GM21381 (cell line): ENCODE measurements at regions not wholly inside any gene's neighbourhood (a gene's known extent, or its start where the extent isn't known, plus 50 kb on each side); places are given as distances from the start of the nearest gene placed in this dataset.
"Not testable (repeated sequence)": the region's sequence is repeated elsewhere in the genome, so short reads cannot be mapped to it uniquely, and the experiment has no call there.

Source experiments
- ATAC-seq: cut with Tn5 transposase; IDR thresholded peaks from one replicate; pipeline ENCODE4 v1.9.1; 2021; ENCODE audit warnings: mild to moderate bottlenecking, moderate library complexity; ENCODE audit not compliant: unreplicated experiment

- no peak for ATAC-seq
Measured at GRCh38 chr12:46578190-46578982, 205.8 kb upstream of the SLC38A2 start.

- ATAC-seq: no peak
Measured at GRCh38 chr12:46577063-46577776, 204.6 kb upstream of the SLC38A2 start.

- no peak for ATAC-seq
Measured at GRCh38 chr12:46574847-46575246, 202.3 kb upstream of the SLC38A2 start.

DNA sequence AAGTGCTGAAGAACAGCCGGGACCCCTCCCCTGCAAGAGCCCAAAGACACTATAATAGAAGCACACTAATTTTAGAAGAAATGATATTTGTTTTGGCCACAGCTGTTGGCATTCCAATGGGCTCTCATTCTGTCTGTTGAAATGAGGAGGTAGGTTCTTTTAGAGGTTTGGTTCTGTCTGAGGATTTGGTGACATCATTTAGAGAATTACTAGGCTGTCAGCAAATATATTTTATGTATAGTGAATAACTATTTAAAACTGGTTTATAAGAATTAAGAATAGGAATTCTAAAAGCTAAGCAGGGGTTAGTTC is 200.7 kb upstream of the SLC38A2 start:
- ATAC-seq: no peak

GRCh38 chr12:46572644-46573346 is 200.2 kb upstream of the SLC38A2 start:
- ATAC-seq: no peak

DNA sequence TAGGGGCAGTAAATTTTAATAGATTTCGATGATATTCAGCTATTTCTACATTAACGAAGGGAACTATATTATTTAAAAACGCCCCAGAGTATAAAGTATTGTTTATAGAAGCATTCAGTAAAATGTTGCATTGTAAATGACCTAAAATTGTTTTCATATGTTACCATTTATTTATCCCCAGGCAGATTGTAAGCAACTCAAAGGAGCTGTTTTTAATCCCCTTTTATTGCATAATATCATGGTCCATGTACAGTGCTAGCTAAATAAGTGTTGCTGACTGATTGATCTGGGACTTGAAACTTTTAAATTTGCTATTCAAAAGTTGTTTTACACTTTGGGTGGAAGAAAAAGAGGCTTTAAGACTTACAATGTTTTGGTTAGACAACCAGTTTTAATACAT is 199.0 kb upstream of the SLC38A2 start:
- ATAC-seq: no peak

GRCh38 chr12:46569826-46570439 is 197.4 kb upstream of the SLC38A2 start:
- no peak for ATAC-seq

DNA sequence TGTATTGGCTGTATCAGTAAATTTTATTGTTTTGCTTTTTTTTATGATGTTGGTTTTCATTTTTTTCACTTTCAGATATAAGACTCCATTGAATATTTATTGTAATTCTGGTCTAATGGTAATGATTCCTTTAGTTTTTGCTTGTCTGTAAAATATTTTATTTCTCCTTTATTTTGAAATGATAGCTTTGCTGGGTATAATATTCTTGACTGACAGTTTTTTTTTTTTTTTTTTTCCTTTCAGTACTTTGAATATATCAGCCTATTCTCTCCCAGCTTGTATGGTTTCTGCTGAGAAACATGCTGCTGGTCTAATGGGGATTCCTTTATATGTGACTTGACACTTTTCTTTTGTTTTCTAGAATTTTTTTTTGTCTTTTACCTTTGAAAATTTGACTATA is 195.1 kb upstream of the SLC38A2 start:
- ATAC-seq: no peak

- ATAC-seq: no peak
Measured at GRCh38 chr12:46562625-46563225, 190.2 kb upstream of the SLC38A2 start.

GRCh38 chr12:46561769-46562624 is 189.4 kb upstream of the SLC38A2 start:
- ATAC-seq: not testable (repeated sequence)

- ATAC-seq: no peak
Measured at GRCh38 chr12:46560874-46561273, 188.3 kb upstream of the SLC38A2 start.

GRCh38 chr12:46560089-46560488 is 187.5 kb upstream of the SLC38A2 start:
- no peak for ATAC-seq

DNA sequence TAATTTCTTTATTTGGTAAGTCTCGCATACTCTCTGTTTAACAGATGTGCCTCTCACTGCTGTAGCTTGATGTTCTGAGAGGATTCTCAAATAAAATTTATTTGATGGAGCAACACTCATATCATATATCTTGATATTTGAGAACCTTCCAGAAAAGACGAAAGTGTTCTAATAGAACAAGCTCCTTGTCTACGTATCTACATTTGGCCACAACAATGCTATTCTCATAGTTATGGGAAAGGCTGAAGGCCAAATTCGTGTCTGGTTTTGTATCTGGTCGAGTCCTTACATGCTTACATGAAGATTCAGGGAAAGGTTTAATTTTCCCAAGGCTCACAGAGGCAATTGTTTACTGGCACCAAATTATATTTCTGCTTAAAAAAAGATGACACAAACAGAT is 186.7 kb upstream of the SLC38A2 start:
- no peak for ATAC-seq

GRCh38 chr12:46558677-46559076 is 186.1 kb upstream of the SLC38A2 start:
- no peak for ATAC-seq

DNA sequence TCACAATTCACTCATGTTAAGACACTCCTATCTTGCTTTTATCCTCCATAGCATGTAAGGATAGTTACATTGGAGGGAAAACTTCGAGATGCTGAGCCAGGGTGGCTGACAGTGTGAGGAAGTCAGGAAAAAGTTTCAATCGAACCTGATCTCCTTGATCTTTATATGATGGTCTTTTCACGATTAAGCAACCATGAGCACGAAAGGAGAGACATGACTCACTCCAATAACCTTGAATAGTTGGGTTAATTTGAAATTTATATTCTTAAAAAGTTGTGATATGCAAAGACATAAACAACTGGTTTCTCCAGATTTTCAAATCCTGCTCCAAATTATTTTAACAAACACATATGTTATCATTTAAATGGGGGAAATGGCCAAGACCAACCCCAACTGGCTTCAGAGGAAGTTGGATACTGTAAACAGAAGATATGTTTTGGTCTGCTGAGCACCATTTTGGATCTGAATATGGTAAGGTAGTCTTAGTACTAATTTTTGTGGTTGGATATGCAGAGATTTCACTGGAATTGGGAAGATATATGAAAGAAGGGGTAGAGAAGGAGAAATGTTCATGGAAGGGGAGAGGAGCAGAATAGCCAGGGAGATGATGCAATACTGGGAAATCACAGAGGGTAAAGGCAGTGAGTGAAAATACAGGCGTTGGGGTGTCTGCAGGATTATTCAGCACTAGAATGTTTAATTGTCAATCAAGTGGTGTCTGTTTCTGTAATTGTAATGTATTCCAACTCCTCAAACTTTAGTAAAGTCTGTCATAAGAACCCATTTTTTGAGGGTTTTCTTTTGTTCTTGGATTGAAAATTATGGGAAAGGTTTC is 185.2 kb upstream of the SLC38A2 start:
- no peak for ATAC-seq

DNA sequence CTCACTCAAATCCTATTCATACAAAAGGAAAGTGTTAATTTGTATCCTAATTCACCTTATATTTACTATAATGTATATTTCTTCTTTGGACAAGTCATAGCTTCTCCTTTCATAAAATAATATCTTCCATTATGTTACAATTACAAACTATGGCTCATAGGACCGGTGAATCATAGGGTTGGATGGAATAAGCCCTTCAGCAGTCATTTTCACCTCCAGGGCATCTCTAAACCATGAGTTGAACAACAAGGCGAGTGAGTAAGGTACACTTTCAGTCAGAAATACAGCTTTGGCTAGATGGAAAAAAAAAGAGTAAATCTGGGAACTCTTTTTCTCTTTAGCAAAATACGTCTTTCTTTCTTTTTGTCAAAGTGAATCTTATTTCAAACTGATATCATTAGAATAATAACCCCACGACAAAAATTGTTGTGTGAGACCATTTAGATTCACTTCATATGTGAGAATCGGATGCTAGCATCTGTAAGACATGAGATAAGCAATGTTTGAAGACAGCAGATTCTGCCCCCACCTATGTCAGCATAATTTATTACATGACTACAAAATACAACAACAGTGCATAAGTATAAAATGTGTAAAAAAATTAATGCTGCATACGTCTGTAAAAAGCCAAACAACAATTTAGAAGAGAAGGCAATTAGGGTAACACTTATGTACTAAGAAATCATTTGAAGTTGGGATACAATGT is 184.4 kb upstream of the SLC38A2 start:
- no peak for ATAC-seq

- no peak for ATAC-seq
Measured at GRCh38 chr12:46556105-46556559, 183.6 kb upstream of the SLC38A2 start.

GRCh38 chr12:46555406-46555852 is 182.9 kb upstream of the SLC38A2 start:
- ATAC-seq: no peak
